HCT116 (cell line): ENCODE measurements at regions not wholly inside any gene's neighbourhood (a gene's known extent, or its start where the extent isn't known, plus 50 kb on each side); places are given as distances from the start of the nearest gene placed in this dataset.

Source experiments
- ATAC-seq: fragments of 200-7000 bp; cut with Tn5 transposase; 2 replicates; pipeline ENCODE4 v1.9.1; 2020; ENCODE audit warnings: mild to moderate bottlenecking, moderate library complexity
- BruUV-seq: library from RNA; stranded (reverse); fragments of 400-500 nt; replicated peaks from 2 replicates; lab custom pipeline; 2021; lab: Mats Ljungman, UMichigan
- CTCF ChIA-PET: fragments of 300-600 bp; sonication (Branson Sonifier 250); formaldehyde crosslinking; loops from one replicate; lab custom pipeline; 2021; ENCODE audit warnings: antibody characterized with exemption; lab: Charles Lee
- POLR2A ChIA-PET: fragments of 300-600, 350-600 bp; sonication (Branson Sonifier 250); formaldehyde crosslinking; loops from one replicate; lab custom pipeline; 2021; ENCODE audit warnings: antibody characterized with exemption; lab: Charles Lee
- RAD21 ChIA-PET, 2 experiments: fragments of 300-600 bp; sonication (Branson Sonifier 250); formaldehyde crosslinking; loops; one replicate each; lab custom pipeline; 2023; ENCODE audit warnings: low total read pairs in 2 of 2; ENCODE audit not compliant: uncharacterized antibody in 2 of 2, unreplicated experiment in 2 of 2, low non-redundant PET in 1 of 2; lab: Charles Lee
- DNase-seq: peaks from one replicate; pipeline ENCODE4 v3.0.0-alpha.2; 2010; ENCODE audit warnings: low read depth, low spot score
- H2AFZ ChIP-seq: fragments of 200-600 bp; shearing (Covaris generic), sonication (generic); 2 replicates; pipeline ENCODE4 v1.6.1; 2017; ENCODE audit warnings: low read depth, mixed run types, mixed read lengths, antibody characterized with exemption, low read length; ENCODE audit not compliant: poor library complexity, severe bottlenecking
- H3K27ac ChIP-seq: 2 replicates; pipeline ENCODE4 v1.5.1; 2012; ENCODE audit warnings: low read depth, low read length
- H3K27me3 ChIP-seq: fragments of 200-600 bp; sonication (generic); 2 replicates; pipeline ENCODE4 v1.6.1; 2016; ENCODE audit warnings: mixed run types, low read length, mixed read lengths; ENCODE audit not compliant: insufficient read depth
- H3K36me3 ChIP-seq, 2 experiments: fragments of 200-500 bp in 1 of 2; fragments of 200-600 bp in 1 of 2; sonication (Bioruptor generic) in 1 of 2; sonication (generic) in 1 of 2; 2 replicates each; pipeline versions ENCODE4 v1.5.1 to v1.6.1; 2014 to 2016; ENCODE audit warnings: low read length in 2 of 2, inconsistent platforms in 1 of 2, mixed read lengths in 1 of 2, mixed run types in 1 of 2; ENCODE audit not compliant: insufficient read depth in 2 of 2, control insufficient read depth in 1 of 2
- H3K4me1 ChIP-seq, 2 experiments: fragments of 200-600 bp in 1 of 2; sonication (generic) in 1 of 2; 2 replicates each; pipeline versions ENCODE4 v1.5.1 to v1.6.1; 2012 to 2017; ENCODE audit warnings: low read length in 2 of 2, inconsistent platforms in 1 of 2, mild to moderate bottlenecking in 1 of 2, mixed read lengths in 1 of 2, mixed run types in 1 of 2, moderate library complexity in 1 of 2; ENCODE audit not compliant: insufficient read depth in 2 of 2, control insufficient read depth in 1 of 2
- H3K4me2 ChIP-seq: fragments of 200-600 bp; sonication (generic); 2 replicates; pipeline ENCODE4 v1.6.1; 2017; ENCODE audit warnings: mixed run types, low read length, mixed read lengths
- H3K4me3 ChIP-seq, 2 experiments: fragments of 200-600 bp in 1 of 2; sonication (generic) in 1 of 2; replicated peaks in 1 of 2; 2 replicates each; pipeline ENCODE4 v1.5.1; 2011 to 2016; ENCODE audit warnings: low read length in 2 of 2, control low read depth in 1 of 2, low read depth in 1 of 2, mild to moderate bottlenecking in 1 of 2, mixed read lengths in 1 of 2, mixed run types in 1 of 2
- H3K79me2 ChIP-seq: fragments of 200-600 bp; sonication (generic); 2 replicates; pipeline ENCODE4 v1.6.1; 2017; ENCODE audit warnings: mild to moderate bottlenecking, mixed run types, low read length, moderate library complexity, mixed read lengths; ENCODE audit not compliant: insufficient read depth
- H3K9ac ChIP-seq: fragments of 200-600 bp; sonication (generic); 2 replicates; pipeline ENCODE4 v1.6.1; 2016; ENCODE audit warnings: low read length, mixed read lengths
- H3K9me2 ChIP-seq: fragments of 200-600 bp; sonication (generic), shearing (Covaris generic); 2 replicates; pipeline ENCODE4 v1.6.1; 2017; ENCODE audit warnings: mixed run types, mild to moderate bottlenecking, moderate library complexity; ENCODE audit not compliant: insufficient read depth
- H3K9me3 ChIP-seq, 2 experiments: fragments of 200-500 bp in 1 of 2; fragments of 200-600 bp in 1 of 2; sonication (Bioruptor generic) in 1 of 2; sonication (generic) in 1 of 2; 2 replicates each; pipeline ENCODE4 v1.6.1; 2014 to 2017; ENCODE audit warnings: low read length in 2 of 2, mixed read lengths in 2 of 2, inconsistent platforms in 1 of 2, low read depth in 1 of 2, mild to moderate bottlenecking in 1 of 2, mixed run types in 1 of 2, moderate library complexity in 1 of 2; ENCODE audit not compliant: control insufficient read depth in 1 of 2, insufficient read depth in 1 of 2
- H4K20me1 ChIP-seq: fragments of 200-600 bp; sonication (generic), shearing (Covaris generic); 2 replicates; pipeline ENCODE4 v1.6.1; 2017; ENCODE audit warnings: mixed run types, mild to moderate bottlenecking, moderate library complexity; ENCODE audit not compliant: insufficient read depth
- ATF3 ChIP-seq: IDR thresholded peaks from 2 replicates; pipeline ENCODE4 v1.6.1; 2012
- CEBPB ChIP-seq: IDR thresholded peaks from 2 replicates; pipeline ENCODE4 v1.6.1; 2012; ENCODE audit warnings: low read depth
- EZH2 ChIP-seq: fragments of 200-600 bp; sonication (generic); IDR thresholded peaks from 2 replicates; pipeline ENCODE4 v1.6.1; 2017; ENCODE audit warnings: antibody characterized with exemption, mixed run types
- FOSL1 ChIP-seq: IDR thresholded peaks from 2 replicates; pipeline ENCODE4 v1.6.1; 2012; ENCODE audit warnings: low read depth
- JUND ChIP-seq: IDR thresholded peaks from 2 replicates; pipeline ENCODE4 v1.6.1; 2012
- POLR2A ChIP-seq: IDR thresholded peaks from 2 replicates; pipeline ENCODE4 v1.7.0; 2011; ENCODE audit warnings: borderline replicate concordance; ENCODE audit not compliant: insufficient read depth, insufficient read length; ENCODE audit errors: extremely low read depth
- POLR2AphosphoS5 ChIP-seq: IDR thresholded peaks from 2 replicates; pipeline ENCODE4 v1.6.1; 2011; ENCODE audit warnings: mild to moderate bottlenecking, low read depth, low read length, moderate library complexity
- RAD21 ChIP-seq: IDR thresholded peaks from 2 replicates; pipeline ENCODE4 v1.6.1; 2012; ENCODE audit warnings: low read depth, mild to moderate bottlenecking
- SIN3A ChIP-seq: IDR thresholded peaks from 2 replicates; pipeline ENCODE4 v1.6.1; 2012; ENCODE audit warnings: low read depth
- SP1 ChIP-seq: IDR thresholded peaks from 2 replicates; pipeline ENCODE4 v1.6.1; 2012; ENCODE audit warnings: low read depth
- SRF ChIP-seq: IDR thresholded peaks from 2 replicates; pipeline ENCODE4 v1.6.1; 2012; ENCODE audit warnings: low read depth
- TCF7L2 ChIP-seq: IDR thresholded peaks from 2 replicates; pipeline ENCODE4 v1.7.0; 2011; ENCODE audit warnings: borderline replicate concordance, inconsistent platforms; ENCODE audit not compliant: insufficient read depth, insufficient read length; ENCODE audit errors: extremely low read depth
- YY1 ChIP-seq: IDR thresholded peaks from 2 replicates; pipeline ENCODE4 v1.6.1; 2011; ENCODE audit warnings: low read length, low read depth, moderate library complexity, mild to moderate bottlenecking; ENCODE audit not compliant: insufficient replicate concordance; ENCODE audit errors: extremely low read depth
- ZBTB33 ChIP-seq: IDR thresholded peaks from 2 replicates; pipeline ENCODE4 v1.6.1; 2011; ENCODE audit warnings: mild to moderate bottlenecking, low read length, moderate library complexity; ENCODE audit not compliant: insufficient replicate concordance; ENCODE audit errors: extremely low read depth
- intact Hi-C: fragments of 100-400 bp; cut with micrococcal nuclease; formaldehyde crosslinking; loops from 2 replicates; pipeline ENCODE4 v1.10.0; 2022
- TF ChIP-seq, protein P1 (sequence below): IDR thresholded peaks from 2 replicates; pipeline ENCODE4 v1.6.1; 2012
- TF ChIP-seq, protein P2 (sequence below): IDR thresholded peaks from 2 replicates; pipeline ENCODE4 v1.6.1; 2012; ENCODE audit warnings: low read depth

DNA sequence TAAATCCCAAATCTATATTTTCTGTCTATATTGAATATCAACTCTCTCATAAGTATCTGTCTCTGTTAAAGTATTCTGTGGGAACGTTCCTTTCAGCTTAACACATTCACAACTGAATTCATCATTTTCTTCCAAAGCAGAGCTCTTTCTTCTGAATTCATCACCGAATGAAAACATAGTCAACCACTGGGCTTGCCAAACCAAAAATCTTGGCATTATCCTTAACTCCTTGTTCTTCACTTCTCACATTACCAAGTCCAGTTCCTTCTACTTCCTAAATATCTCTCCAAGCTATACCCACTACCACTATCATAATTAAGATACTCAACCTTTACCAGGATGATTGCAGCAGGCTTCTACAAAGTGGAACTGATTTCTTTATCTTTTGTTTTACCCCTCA lies 559.8 kb downstream of the MAT2B start:
- BruUV-seq, result no TSS peak
- H2AFZ ChIP-seq, result no peak overlapping the region
- no peak overlapping the region for H3K9ac ChIP-seq
- no peaks in the 10 kb centered on the region for H3K36me3 ChIP-seq
- CTCF ChIA-PET, result no interaction called here
- DNase-seq, result no peak
- peaks cover 4 to 5% of the 10 kb centered on the region in 2 experiments; a peak in 2 of 4 replicates for H3K9me3 ChIP-seq
- no peak overlapping the region for H3K4me2 ChIP-seq
- H3K27me3 ChIP-seq, result no peaks in the 10 kb centered on the region
- RAD21 ChIA-PET, result no interaction called here
- TF ChIP-seq EZH2 (no peak), ZBTB33 (no peak), JUND (no peak), YY1 (no peak), ATF3 (no peak)
- H3K9me2 ChIP-seq, result no peaks in the 10 kb centered on the region
- no peaks in the 10 kb centered on the region for H3K4me1 ChIP-seq
- H3K4me3 ChIP-seq, result no peak overlapping the region
- POLR2A ChIA-PET, result no interaction called here
- intact Hi-C loops, result no loop called here
- H3K27ac ChIP-seq, result no peak overlapping the region
- ATAC-seq, result no peak
- no peaks in the 10 kb centered on the region for H4K20me1 ChIP-seq
- no peaks in the 10 kb centered on the region for H3K79me2 ChIP-seq

DNA sequence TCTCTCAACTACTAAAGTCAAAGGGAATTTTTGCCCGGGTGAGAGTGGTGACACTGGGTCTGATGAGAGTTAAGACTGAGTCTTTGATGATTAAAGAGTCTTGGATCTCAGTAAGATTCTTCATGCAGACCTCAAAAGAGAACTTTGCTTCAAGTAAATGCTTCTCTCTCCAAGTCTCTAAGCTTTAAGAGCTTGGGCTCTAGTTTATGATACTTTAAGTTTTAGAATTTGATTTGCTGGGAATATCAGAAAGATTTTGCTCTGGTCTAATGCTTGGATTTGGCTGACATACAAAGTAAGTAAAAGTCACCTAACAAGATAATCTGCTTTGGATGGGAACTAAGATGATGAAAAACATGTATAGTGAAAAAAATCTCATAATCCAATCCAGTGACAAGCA lies 566.3 kb downstream of the MAT2B start:
- RAD21 ChIA-PET, result no interaction called here
- ATAC-seq (no peak), DNase-seq (no peak)
- no peaks in the 10 kb centered on the region for H3K36me3 ChIP-seq
- intact Hi-C loops, result no loop called here
- POLR2A ChIA-PET, result no interaction called here
- peaks cover 3 to 7% of the 10 kb centered on the region in 2 experiments; a peak in 2 of 4 replicates for H3K9me3 ChIP-seq
- no peaks in the 10 kb centered on the region for H4K20me1 ChIP-seq
- H3K27me3 ChIP-seq, result no peaks in the 10 kb centered on the region
- no peak overlapping the region for H2AFZ ChIP-seq
- no peak overlapping the region for H3K4me2 ChIP-seq
- H3K27ac ChIP-seq, result no peak overlapping the region
- H3K4me3 ChIP-seq, result no peak overlapping the region
- no peaks in the 10 kb centered on the region for H3K9me2 ChIP-seq
- BruUV-seq, result no TSS peak
- H3K4me1 ChIP-seq, result no peaks in the 10 kb centered on the region
- no peaks in the 10 kb centered on the region for H3K79me2 ChIP-seq
- no peak overlapping the region for H3K9ac ChIP-seq
- CTCF ChIA-PET, result no interaction called here
- TF ChIP-seq CEBPB (no peak), SIN3A (no peak), YY1 (no peak), POLR2A (no peak), FOSL1 (no peak), POLR2AphosphoS5 (no peak), TCF7L2 (no peak), SP1 (no peak), RAD21 (no peak), SRF (no peak), JUND (no peak), ATF3 (no peak), EZH2 (no peak)
- TF ChIP-seq, protein P1, sequence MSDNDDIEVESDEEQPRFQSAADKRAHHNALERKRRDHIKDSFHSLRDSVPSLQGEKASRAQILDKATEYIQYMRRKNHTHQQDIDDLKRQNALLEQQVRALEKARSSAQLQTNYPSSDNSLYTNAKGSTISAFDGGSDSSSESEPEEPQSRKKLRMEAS, result no peak
- TF ChIP-seq, protein P2, sequence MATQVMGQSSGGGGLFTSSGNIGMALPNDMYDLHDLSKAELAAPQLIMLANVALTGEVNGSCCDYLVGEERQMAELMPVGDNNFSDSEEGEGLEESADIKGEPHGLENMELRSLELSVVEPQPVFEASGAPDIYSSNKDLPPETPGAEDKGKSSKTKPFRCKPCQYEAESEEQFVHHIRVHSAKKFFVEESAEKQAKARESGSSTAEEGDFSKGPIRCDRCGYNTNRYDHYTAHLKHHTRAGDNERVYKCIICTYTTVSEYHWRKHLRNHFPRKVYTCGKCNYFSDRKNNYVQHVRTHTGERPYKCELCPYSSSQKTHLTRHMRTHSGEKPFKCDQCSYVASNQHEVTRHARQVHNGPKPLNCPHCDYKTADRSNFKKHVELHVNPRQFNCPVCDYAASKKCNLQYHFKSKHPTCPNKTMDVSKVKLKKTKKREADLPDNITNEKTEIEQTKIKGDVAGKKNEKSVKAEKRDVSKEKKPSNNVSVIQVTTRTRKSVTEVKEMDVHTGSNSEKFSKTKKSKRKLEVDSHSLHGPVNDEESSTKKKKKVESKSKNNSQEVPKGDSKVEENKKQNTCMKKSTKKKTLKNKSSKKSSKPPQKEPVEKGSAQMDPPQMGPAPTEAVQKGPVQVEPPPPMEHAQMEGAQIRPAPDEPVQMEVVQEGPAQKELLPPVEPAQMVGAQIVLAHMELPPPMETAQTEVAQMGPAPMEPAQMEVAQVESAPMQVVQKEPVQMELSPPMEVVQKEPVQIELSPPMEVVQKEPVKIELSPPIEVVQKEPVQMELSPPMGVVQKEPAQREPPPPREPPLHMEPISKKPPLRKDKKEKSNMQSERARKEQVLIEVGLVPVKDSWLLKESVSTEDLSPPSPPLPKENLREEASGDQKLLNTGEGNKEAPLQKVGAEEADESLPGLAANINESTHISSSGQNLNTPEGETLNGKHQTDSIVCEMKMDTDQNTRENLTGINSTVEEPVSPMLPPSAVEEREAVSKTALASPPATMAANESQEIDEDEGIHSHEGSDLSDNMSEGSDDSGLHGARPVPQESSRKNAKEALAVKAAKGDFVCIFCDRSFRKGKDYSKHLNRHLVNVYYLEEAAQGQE, result no peak
